ENCODE measurements at regions not wholly inside any gene's neighbourhood (a gene's known extent, or its start where the extent isn't known, plus 50 kb on each side); places are given as distances from the start of the nearest gene placed in this dataset.

DNA sequence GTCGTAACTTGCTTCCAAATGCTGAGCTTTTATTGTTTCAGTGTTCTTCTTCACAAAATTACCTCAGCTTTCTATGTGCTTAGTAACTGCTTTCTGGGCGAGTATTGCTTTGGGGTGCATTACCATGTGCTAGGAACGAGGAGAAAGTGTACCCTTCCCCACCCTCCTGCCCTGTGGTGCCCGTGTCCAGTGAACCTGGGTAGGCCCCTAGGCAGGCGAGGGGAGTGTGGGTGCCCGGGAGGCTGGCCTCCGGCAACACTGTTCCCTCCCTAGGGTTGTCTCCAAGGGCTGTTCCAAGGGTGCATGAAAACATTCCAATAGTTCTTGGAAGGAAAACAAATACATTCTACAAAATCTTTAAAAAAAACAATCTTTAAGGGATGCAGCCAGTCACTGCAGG is 216.5 kb upstream of the SOX1 start:
- 79% methylated on average over 7 of the region's 7 CpGs; no CpG with 5 or more reads in 1 of the 2 experiments for WGBS, 2 experiments (ENCODE audit: extremely low coverage in 1 of 2, insufficient coverage in 1 of 2, insufficient read length in 1 of 2, insufficient replicate concordance in 2 of 2, low coverage in 1 of 2, low lambda C conversion rate in 2 of 2, missing lambda C conversion rate in 1 of 2)
- Histone ChIP-seq H4K5ac (ENCODE audit: insufficient read length, low read depth, low read length) (no peak overlapping the region), H3K14ac (ENCODE audit: insufficient read length) (no peak overlapping the region), H3K4me3 (ENCODE audit: extremely low read depth in 1 of 4, insufficient read depth in 2 of 4, low read depth in 3 of 4, low read length in 4 of 4) (no peak overlapping the region), H4K20me1 (replicated peaks in 1 of 2; ENCODE audit: control insufficient read depth in 1 of 2, insufficient read depth in 2 of 2, low read length in 2 of 2) (no peaks in the 10 kb centered on the region), H3K4me1 (replicated peaks in 1 of 4; ENCODE audit: control insufficient read depth in 3 of 4, insufficient read depth in 4 of 4, low read length in 3 of 4) (peaks cover 4 to 26% (median 10%) of the 10 kb centered on the region in 4 experiments), H4K8ac (ENCODE audit: extremely low read depth, insufficient read depth, low read length) (no peak overlapping the region), H3K4ac (replicated peaks; ENCODE audit: insufficient read length, low read depth, low read length) (no peak overlapping the region), H3K79me2 (ENCODE audit: control insufficient read depth in 1 of 2, insufficient read depth in 2 of 2, low read length in 2 of 2) (no peaks in the 10 kb centered on the region), H2BK5ac (ENCODE audit: low read depth, low read length) (peak overlapping the region; percentile 35; the same call in 1 of the 2 replicates), H3K36me3 (ENCODE audit: control insufficient read depth in 2 of 4, insufficient read depth in 4 of 4, low read length in 3 of 4) (no peaks in the 10 kb centered on the region), H2BK120ac (replicated peaks; ENCODE audit: low read depth, low read length) (peak overlapping the region; percentile 3), H3K27me3 (replicated peaks in 1 of 4; ENCODE audit: control insufficient read depth in 3 of 4, extremely low read depth in 1 of 4, insufficient read depth in 3 of 4, low read length in 3 of 4) (no peaks in the 10 kb centered on the region; a peak in 1 of 7 replicates), H2BK12ac (ENCODE audit: low read depth, low read length) (no peak overlapping the region; the same call in 1 of the 2 replicates), H3K79me1 (ENCODE audit: low read depth, low read length) (no peaks in the 10 kb centered on the region), H3K18ac (ENCODE audit: extremely low read depth, low read length) (no peak overlapping the region), H3K4me2 (ENCODE audit: insufficient read depth in 1 of 2, low read depth in 2 of 2, low read length in 2 of 2) (no peak overlapping the region), H4K91ac (replicated peaks; ENCODE audit: insufficient read length, low read length) (peak overlapping the region; percentile 79), H2BK20ac (ENCODE audit: low read length) (peak overlapping the region; percentile 83; the same call in 1 of the 2 replicates), H3K27ac (ENCODE audit: low read depth, low read length) (no peak overlapping the region), H2BK15ac (ENCODE audit: low read length) (0 out of 2 replicates have a peak overlapping the region, but pooled peaks have one; percentile 54), H2AFZ (ENCODE audit: low read length) (no peak overlapping the region), H3K9me3 (ENCODE audit: insufficient read depth in 2 of 2, low read depth in 1 of 2, low read length in 1 of 2) (0 out of 4 replicates have a peak, but pooled peaks cover 0 to 5% of the 10 kb centered on the region in 2 experiments), H2AK5ac (ENCODE audit: low read depth, low read length) (no peak overlapping the region; the same call in 1 of the 2 replicates), H3K23me2 (ENCODE audit: low read depth, low read length) (no peaks in the 10 kb centered on the region), H3K56ac (replicated peaks; ENCODE audit: insufficient read length, low read depth, low read length) (no peak overlapping the region), H3K9ac (replicated peaks in 1 of 4; ENCODE audit: extremely low read depth in 1 of 4, low read depth in 3 of 4, low read length in 3 of 4) (no peak overlapping the region), H3K23ac (ENCODE audit: insufficient read length) (no peak overlapping the region)
- DNase-seq (ENCODE audit: low read depth in 1 of 2, low spot score in 2 of 2): peak in 1 of 2 experiments; percentile 40
- FAIRE-seq: no peak
- ChIA-PET CTCF (ENCODE audit: partially characterized antibody) (no interaction called here), POLR2A (ENCODE audit: partially characterized antibody) (no interaction called here)
- TF ChIP-seq SIX5 (IDR thresholded peaks at IDR 0.05; ENCODE audit: low read depth, low read length) (no peak), SP1 (IDR thresholded peaks at IDR 0.05; ENCODE audit: low read depth, low read length) (no peak), CTCF (IDR thresholded peaks at IDR 0.05; ENCODE audit: control extremely low read depth in 1 of 3, insufficient read depth in 1 of 3, low read depth in 1 of 3, low read length in 3 of 3) (no peak), CBX8 (IDR thresholded peaks at IDR 0.05; ENCODE audit: borderline replicate concordance, low read depth, low read length) (no peak), CREB1 (IDR thresholded peaks at IDR 0.05) (no peak), EP300 (IDR thresholded peaks at IDR 0.05; ENCODE audit: borderline replicate concordance in 1 of 2, low read depth in 2 of 2, low read length in 2 of 2) (no peak), CHD1 (IDR thresholded peaks at IDR 0.05; ENCODE audit: low read depth, low read length) (no peak), NANOG (IDR thresholded peaks at IDR 0.05; ENCODE audit: insufficient read depth, low read depth, low read length, poor library complexity, severe bottlenecking) (no peak), KDM4A (IDR thresholded peaks at IDR 0.05; ENCODE audit: low read depth, low read length, severe bottlenecking) (no peak), KDM5A (IDR thresholded peaks at IDR 0.05; ENCODE audit: low read length) (no peak)
- TF ChIP-seq, protein P1, sequence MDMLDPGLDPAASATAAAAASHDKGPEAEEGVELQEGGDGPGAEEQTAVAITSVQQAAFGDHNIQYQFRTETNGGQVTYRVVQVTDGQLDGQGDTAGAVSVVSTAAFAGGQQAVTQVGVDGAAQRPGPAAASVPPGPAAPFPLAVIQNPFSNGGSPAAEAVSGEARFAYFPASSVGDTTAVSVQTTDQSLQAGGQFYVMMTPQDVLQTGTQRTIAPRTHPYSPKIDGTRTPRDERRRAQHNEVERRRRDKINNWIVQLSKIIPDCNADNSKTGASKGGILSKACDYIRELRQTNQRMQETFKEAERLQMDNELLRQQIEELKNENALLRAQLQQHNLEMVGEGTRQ (IDR thresholded peaks at IDR 0.05; ENCODE audit: low read length): no peak
